ENCODE measurements at regions not wholly inside any gene's neighbourhood (a gene's known extent, or its start where the extent isn't known, plus 50 kb on each side); places are given as distances from the start of the nearest gene placed in this dataset.

- Histone ChIP-seq H3K36me3 (ENCODE audit: low read depth) (no peaks in the 10 kb centered on the region), H3K4me1 (ENCODE audit: low read depth) (no peaks in the 10 kb centered on the region), H3K4me3 (no peak overlapping the region), H3K9me3 (peaks cover under 1% of the 10 kb centered on the region)
- DNase-seq (no peak), ATAC-seq (no peak)
- intact Hi-C loops (cut with DNase I, micrococcal nuclease) = no loop called here
- no peak for TF ChIP-seq CTCF (IDR thresholded peaks at IDR 0.05)
Observed at GRCh38 chr6:91181416-91181815, 594.5 kb upstream of the MAP3K7 start.

DNA sequence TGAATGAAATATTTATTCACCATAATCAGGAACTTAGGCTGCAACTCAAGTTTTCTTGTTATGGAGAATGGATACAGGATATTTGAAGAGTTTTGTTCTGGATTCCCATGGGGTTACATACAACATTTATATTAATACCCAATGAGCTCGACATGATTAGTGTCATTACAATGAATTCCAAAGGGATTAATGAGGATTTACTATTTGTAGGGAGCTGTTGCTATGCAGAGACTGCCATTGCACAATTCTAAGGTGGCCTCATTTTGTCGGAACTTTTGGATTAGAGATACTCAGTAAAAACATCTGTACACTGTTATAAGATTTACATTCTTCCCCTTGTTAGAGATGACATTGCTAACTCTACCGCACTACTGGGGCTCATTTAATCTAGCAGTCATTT lies 586.8 kb upstream of the MAP3K7 start:
- ATAC-seq = no peak
- Histone ChIP-seq H3K36me3 (ENCODE audit: low read depth) (no peaks in the 10 kb centered on the region), H3K4me3 (no peak overlapping the region), H3K4me1 (ENCODE audit: low read depth) (no peaks in the 10 kb centered on the region), H3K9me3 (no peaks in the 10 kb centered on the region)
- intact Hi-C loops (cut with DNase I, micrococcal nuclease) = no loop called here
- no peak for TF ChIP-seq CTCF (IDR thresholded peaks at IDR 0.05)
- DNase-seq = no peak

DNA sequence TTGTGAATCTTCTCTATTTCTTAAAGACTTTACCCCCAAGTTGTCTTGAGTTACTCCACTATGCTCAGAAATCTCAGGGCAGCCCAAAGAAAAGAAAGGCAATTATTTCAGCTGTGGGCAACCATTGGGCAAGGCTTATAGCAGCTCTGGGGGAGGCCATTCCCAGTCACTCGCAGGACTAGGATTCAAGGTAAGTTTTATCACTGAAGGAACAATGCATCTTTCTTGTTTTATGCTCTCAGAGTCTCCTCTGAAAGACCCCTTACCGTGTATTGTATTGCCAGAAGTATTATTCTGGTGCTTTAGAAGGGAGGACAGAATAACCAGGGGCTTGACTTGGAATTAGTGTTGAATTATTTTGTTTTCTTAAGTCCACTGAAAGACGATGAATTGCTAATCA lies 586.3 kb upstream of the MAP3K7 start:
- no peak for ATAC-seq

DNA sequence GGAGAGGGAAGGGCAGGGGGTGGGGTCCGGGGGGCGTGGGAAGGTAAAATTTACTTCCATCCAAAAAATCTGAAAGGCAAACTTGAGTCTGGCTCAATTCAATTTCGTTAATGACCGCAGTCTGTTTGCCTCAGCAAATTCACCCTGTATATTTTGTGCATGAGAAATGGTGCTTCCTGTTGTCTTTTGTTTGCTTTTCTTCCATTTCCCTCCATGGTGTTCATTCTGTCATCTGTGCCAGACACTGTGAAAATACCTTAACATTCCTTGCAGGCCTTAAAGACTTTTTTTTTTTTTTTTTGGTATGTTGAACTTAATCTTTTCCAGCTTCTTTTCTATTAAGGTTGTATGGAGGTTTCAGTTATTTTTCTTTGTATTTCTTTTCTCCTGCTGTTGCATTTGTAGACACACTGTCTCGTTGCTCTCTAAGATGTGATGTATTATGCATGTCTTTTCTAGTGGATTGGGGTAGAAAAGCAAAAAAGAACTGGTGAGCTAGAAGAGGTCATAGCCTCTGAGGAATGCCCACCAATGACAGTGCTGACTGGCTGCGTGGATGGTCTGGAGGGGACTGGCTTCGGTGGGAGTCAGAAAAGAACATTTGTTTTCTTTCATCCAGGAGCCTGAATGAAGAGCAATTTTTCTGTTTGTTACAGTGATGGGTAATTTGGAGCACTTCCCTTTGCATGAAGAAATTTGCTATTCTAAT lies 585.0 kb upstream of the MAP3K7 start:
- no peak for ATAC-seq
- Histone ChIP-seq H3K9me3 (no peaks in the 10 kb centered on the region), H3K4me1 (ENCODE audit: low read depth) (no peaks in the 10 kb centered on the region), H3K36me3 (ENCODE audit: low read depth) (no peaks in the 10 kb centered on the region), H3K4me3 (no peak overlapping the region)
- DNase-seq = no peak
- intact Hi-C loops (cut with DNase I, micrococcal nuclease) = no loop called here
- no peak for TF ChIP-seq CTCF (IDR thresholded peaks at IDR 0.05)

More for the DNA sequence above, 586.3 kb upstream of the MAP3K7 start:
- no peak overlapping the region for H3K4me3 ChIP-seq
- H3K36me3 ChIP-seq (ENCODE audit: low read depth) = no peaks in the 10 kb centered on the region
- H3K9me3 ChIP-seq = no peaks in the 10 kb centered on the region
- no peak for DNase-seq
- TF ChIP-seq CTCF (IDR thresholded peaks at IDR 0.05) = no peak
- intact Hi-C loops (cut with DNase I, micrococcal nuclease) = no loop called here
- H3K4me1 ChIP-seq (ENCODE audit: low read depth) = no peaks in the 10 kb centered on the region

- Histone ChIP-seq H3K9me3 (no peaks in the 10 kb centered on the region), H3K36me3 (ENCODE audit: low read depth) (no peaks in the 10 kb centered on the region), H3K4me3 (no peak overlapping the region), H3K4me1 (ENCODE audit: low read depth) (no peaks in the 10 kb centered on the region)
- ATAC-seq = no peak
- intact Hi-C loops (cut with DNase I, micrococcal nuclease) = no loop called here
- TF ChIP-seq CTCF (IDR thresholded peaks at IDR 0.05) = no peak
- DNase-seq = no peak
Observed at GRCh38 chr6:91167846-91168245, 581.0 kb upstream of the MAP3K7 start.
